Adrenal gland (tissue), 5 donors: ENCODE measurements at regions not wholly inside any gene's neighbourhood (a gene's known extent, or its start where the extent isn't known, plus 50 kb on each side); places are given as distances from the start of the nearest gene placed in this dataset.
"Not testable (repeated sequence)": the region's sequence is repeated elsewhere in the genome, so short reads cannot be mapped to it uniquely, and the experiment has no call there.

ENCODE experiments used
- POLR2A ChIP-seq, 2 donors: fragments of 450-650 bp; IDR thresholded peaks; one replicate each; pipeline ENCODE4 v1.6.1; 2017; ENCODE audit warnings: antibody characterized with exemption in 2 of 2, mild to moderate bottlenecking in 2 of 2, moderate library complexity in 1 of 2
- TF ChIP-seq, protein P1 (sequence below), 6 experiments: fragments of 450-650 bp in 4 of 6; fragments of 200-600 bp in 2 of 6; sonication (generic) in 1 of 6; IDR thresholded peaks; 1 replicate in 5 of 6; 2 replicates in 1 of 6; pipeline versions ENCODE4 v1.5.1 to v1.8.0; 2016 to 2021; ENCODE audit warnings: antibody characterized with exemption in 6 of 6, mild to moderate bottlenecking in 2 of 6, moderate library complexity in 1 of 6
- donor health status: DM: no; HTN: no; CAD: no.

DNA sequence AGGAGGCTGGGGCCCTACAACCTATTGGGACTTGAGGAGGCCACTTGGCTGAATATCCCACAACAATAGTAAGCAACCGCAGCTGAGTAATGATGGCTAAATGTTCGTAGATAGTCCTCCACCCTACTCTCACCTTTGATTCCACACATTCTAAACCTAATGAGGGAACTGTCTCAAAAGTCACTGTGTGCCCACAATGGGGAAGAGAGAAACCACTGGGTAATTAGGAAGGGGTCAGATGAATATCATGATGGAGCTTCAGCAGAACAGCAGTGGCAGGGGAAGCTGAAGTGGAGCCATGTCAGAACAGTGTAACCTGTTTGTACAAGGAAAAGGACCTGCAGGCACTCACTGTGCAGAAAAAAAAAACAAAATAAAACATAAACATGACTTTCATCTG is 81.4 kb upstream of the POMZP3 start:
- TF ChIP-seq POLR2A (IDR thresholded peaks at IDR 0.05) = not testable (repeated sequence)
- TF ChIP-seq, protein P1, sequence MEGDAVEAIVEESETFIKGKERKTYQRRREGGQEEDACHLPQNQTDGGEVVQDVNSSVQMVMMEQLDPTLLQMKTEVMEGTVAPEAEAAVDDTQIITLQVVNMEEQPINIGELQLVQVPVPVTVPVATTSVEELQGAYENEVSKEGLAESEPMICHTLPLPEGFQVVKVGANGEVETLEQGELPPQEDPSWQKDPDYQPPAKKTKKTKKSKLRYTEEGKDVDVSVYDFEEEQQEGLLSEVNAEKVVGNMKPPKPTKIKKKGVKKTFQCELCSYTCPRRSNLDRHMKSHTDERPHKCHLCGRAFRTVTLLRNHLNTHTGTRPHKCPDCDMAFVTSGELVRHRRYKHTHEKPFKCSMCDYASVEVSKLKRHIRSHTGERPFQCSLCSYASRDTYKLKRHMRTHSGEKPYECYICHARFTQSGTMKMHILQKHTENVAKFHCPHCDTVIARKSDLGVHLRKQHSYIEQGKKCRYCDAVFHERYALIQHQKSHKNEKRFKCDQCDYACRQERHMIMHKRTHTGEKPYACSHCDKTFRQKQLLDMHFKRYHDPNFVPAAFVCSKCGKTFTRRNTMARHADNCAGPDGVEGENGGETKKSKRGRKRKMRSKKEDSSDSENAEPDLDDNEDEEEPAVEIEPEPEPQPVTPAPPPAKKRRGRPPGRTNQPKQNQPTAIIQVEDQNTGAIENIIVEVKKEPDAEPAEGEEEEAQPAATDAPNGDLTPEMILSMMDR (IDR thresholded peaks at IDR 0.05) = not testable (repeated sequence)
